ENCODE measurements at regions not wholly inside any gene's neighbourhood (a gene's known extent, or its start where the extent isn't known, plus 50 kb on each side); places are given as distances from the start of the nearest gene placed in this dataset.

DNA sequence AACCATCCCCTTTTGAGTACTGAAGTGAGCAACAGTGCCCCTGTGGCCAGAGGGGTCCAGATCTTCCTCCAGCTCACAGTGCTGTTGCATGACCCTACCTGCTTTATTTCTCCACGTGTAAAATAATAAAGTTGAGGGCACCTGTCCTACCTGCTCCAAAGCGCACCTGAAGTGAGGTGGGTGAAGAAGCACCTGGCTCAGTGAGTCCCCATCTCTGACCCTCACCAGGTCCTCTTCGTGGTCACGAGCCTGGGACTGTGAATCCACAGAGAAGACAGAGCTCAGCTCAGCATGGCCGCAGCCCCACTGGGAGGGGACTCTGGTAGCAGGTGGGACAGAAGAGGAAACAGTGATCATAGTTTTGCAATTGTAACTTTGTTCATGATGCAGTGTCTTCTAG is 976.7 kb upstream of the TMEM132C start:
- TF ChIP-seq, protein P1, sequence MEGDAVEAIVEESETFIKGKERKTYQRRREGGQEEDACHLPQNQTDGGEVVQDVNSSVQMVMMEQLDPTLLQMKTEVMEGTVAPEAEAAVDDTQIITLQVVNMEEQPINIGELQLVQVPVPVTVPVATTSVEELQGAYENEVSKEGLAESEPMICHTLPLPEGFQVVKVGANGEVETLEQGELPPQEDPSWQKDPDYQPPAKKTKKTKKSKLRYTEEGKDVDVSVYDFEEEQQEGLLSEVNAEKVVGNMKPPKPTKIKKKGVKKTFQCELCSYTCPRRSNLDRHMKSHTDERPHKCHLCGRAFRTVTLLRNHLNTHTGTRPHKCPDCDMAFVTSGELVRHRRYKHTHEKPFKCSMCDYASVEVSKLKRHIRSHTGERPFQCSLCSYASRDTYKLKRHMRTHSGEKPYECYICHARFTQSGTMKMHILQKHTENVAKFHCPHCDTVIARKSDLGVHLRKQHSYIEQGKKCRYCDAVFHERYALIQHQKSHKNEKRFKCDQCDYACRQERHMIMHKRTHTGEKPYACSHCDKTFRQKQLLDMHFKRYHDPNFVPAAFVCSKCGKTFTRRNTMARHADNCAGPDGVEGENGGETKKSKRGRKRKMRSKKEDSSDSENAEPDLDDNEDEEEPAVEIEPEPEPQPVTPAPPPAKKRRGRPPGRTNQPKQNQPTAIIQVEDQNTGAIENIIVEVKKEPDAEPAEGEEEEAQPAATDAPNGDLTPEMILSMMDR (IDR thresholded peaks at IDR 0.05; ENCODE audit: low read depth, low read length) = no peak
- no peak overlapping the region for H3K27ac ChIP-seq
- no peaks in the 10 kb centered on the region for H3K27me3 ChIP-seq (ENCODE audit: insufficient read depth, low read depth, severe bottlenecking)
- no peaks in the 10 kb centered on the region for H3K36me3 ChIP-seq
- H3K4me3 ChIP-seq (ENCODE audit: low read depth, low read length) = no peak overlapping the region
- no peaks in the 10 kb centered on the region for H3K9me3 ChIP-seq (ENCODE audit: severe bottlenecking)
- no peak for DNase-seq

GRCh38 chr12:127292736-127293135 is 974.2 kb upstream of the TMEM132C start:
- Histone ChIP-seq H3K4me3 (ENCODE audit: low read depth, low read length) (no peak overlapping the region), H3K27ac (no peak overlapping the region), H3K27me3 (ENCODE audit: insufficient read depth, low read depth, severe bottlenecking) (no peaks in the 10 kb centered on the region), H3K36me3 (no peaks in the 10 kb centered on the region), H3K9me3 (ENCODE audit: severe bottlenecking) (no peaks in the 10 kb centered on the region)
- DNase-seq = no peak
- TF ChIP-seq, protein P1 (IDR thresholded peaks at IDR 0.05; ENCODE audit: low read depth, low read length) = no peak

GRCh38 chr12:127293507-127294310 is 973.3 kb upstream of the TMEM132C start:
- Histone ChIP-seq H3K27me3 (ENCODE audit: insufficient read depth, low read depth, severe bottlenecking) (no peaks in the 10 kb centered on the region), H3K4me3 (ENCODE audit: low read depth, low read length) (no peak overlapping the region), H3K36me3 (no peaks in the 10 kb centered on the region), H3K9me3 (ENCODE audit: severe bottlenecking) (no peaks in the 10 kb centered on the region), H3K27ac (no peak overlapping the region)
- peak; percentile 68 for DNase-seq
- TF ChIP-seq, protein P1 (IDR thresholded peaks at IDR 0.05; ENCODE audit: low read depth, low read length) = peak; percentile 99

GRCh38 chr12:127294651-127295210 is 972.2 kb upstream of the TMEM132C start:
- Histone ChIP-seq H3K27ac (no peak overlapping the region), H3K36me3 (no peaks in the 10 kb centered on the region), H3K9me3 (ENCODE audit: severe bottlenecking) (peaks cover 3% of the 10 kb centered on the region), H3K4me3 (ENCODE audit: low read depth, low read length) (no peak overlapping the region), H3K27me3 (ENCODE audit: insufficient read depth, low read depth, severe bottlenecking) (no peaks in the 10 kb centered on the region)
- no peak for DNase-seq
- TF ChIP-seq, protein P1 (IDR thresholded peaks at IDR 0.05; ENCODE audit: low read depth, low read length) = no peak

DNA sequence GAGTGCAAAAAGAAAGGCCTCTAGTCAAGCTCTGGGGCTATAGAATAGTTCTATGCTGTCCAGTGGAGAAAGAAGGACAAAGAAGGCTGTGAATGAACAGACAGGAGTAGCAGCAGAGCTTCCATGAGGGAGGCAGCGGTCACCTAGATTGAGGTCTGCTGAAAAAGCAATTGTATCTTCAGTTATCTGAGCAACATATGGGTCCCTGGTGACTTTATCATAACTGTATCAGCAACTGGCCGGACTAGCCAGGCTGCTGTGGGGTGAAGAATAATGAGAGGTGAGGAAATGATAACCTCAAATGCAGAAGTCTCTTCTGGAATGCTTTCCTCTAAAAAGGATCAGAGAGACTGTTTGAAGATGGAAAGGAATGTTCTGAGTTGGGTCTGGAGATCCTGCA is 971.3 kb upstream of the TMEM132C start:
- peaks cover 3% of the 10 kb centered on the region for H3K9me3 ChIP-seq (ENCODE audit: severe bottlenecking)
- TF ChIP-seq, protein P1 (IDR thresholded peaks at IDR 0.05; ENCODE audit: low read depth, low read length) = no peak
- no peaks in the 10 kb centered on the region for H3K27me3 ChIP-seq (ENCODE audit: insufficient read depth, low read depth, severe bottlenecking)
- H3K27ac ChIP-seq = no peak overlapping the region
- no peak for DNase-seq
- no peaks in the 10 kb centered on the region for H3K36me3 ChIP-seq
- no peak overlapping the region for H3K4me3 ChIP-seq (ENCODE audit: low read depth, low read length)
